ENCODE measurements at regions not wholly inside any gene's neighbourhood (a gene's known extent, or its start where the extent isn't known, plus 50 kb on each side); places are given as distances from the start of the nearest gene placed in this dataset.

DNA sequence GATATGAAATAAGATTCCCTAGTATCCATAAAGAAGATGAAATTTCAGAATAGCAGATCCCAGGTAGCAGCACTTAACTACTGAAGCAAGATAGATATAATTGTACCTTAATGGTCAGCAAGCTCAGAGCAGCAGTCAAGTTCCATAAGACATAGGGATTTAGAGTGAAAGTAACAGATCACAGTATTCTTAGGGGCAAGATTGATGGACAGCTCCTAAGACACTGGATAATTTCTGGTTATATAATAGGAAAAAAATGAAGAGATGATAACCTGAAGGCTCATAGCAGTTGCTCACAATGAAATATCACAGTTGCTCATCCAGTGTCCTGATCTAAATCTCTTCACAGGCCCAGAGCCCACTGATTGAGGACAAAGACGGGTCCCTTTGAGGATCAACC, 66.0 kb downstream of the SLC30A10 start:
- TF ChIP-seq GATA2 (IDR thresholded peaks at IDR 0.05; ENCODE audit: low read depth, low read length) (no peak), GATA3 (IDR thresholded peaks at IDR 0.05; ENCODE audit: low read depth, low read length) (no peak)

DNA sequence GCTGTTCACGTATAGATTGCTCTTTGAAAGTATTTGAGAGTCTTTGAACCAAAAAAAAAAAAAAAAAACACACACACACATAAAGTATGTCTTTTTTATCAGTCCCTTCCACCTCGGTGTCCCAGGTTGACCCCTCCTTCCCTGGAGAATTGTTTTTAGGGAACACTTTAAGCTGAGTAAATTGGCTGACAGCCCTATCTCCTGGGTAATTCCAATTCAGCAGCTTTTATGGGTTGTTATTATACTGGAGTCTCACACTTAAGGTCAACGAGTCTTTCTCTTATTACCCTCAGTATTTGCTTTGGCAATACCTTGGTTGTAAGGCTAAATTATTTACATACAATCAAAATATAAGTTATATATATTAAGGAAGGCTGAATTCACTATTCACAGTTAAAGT, 69.4 kb downstream of the SLC30A10 start:
- TF ChIP-seq GATA3 (IDR thresholded peaks at IDR 0.05; ENCODE audit: low read depth, low read length): no peak
- no peak for TF ChIP-seq GATA2 (IDR thresholded peaks at IDR 0.05; ENCODE audit: low read depth, low read length)

DNA sequence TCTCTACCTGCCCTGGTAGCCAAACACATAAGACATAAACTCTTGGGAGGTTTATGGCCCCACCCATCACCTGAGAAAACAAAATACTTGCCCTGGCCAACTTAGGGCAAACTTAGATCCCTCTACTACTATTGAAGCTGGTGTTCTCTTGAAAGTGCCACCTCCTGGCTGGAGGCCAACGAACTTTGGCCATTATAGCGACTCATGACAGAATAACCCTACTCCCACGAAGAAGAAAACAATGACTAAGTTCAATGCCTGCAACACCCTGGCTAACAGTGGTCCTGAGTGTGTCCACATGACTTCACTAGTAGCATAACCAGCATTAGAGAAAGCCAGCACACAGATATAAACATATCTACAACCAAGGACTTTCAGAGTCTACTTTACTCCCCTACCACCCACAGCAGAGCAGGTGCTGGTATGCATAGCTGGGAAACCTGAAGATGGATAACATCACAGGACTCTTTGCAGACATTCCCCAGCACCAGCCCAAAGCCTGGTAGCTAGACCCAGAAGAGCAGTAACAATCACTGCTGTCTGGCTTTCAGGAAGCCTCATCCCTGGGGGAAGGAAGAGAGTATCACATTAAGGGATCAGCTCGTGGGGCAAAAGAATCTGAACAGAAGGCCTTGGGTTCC, 81.0 kb downstream of the SLC30A10 start:
- TF ChIP-seq GATA2 (IDR thresholded peaks at IDR 0.05; ENCODE audit: low read depth, low read length): no peak
- TF ChIP-seq GATA3 (IDR thresholded peaks at IDR 0.05; ENCODE audit: low read depth, low read length): no peak

DNA sequence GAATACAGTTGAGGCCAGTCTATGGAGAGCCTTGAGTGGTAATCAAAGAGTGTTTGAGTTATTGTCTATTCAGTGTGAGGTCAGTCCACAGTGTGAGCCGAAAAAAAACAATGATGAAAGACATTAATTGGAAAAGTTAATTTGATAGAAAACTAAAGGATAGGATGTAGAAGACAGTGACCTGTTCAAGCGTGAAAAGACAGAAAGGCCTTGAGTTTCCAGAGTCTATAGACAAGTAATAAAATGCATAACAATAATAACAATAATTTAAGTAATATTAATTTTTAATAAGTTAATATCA, 90.4 kb downstream of the SLC30A10 start:
- TF ChIP-seq GATA2 (IDR thresholded peaks at IDR 0.05; ENCODE audit: low read depth, low read length) (no peak), GATA3 (IDR thresholded peaks at IDR 0.05; ENCODE audit: low read depth, low read length) (no peak)

DNA sequence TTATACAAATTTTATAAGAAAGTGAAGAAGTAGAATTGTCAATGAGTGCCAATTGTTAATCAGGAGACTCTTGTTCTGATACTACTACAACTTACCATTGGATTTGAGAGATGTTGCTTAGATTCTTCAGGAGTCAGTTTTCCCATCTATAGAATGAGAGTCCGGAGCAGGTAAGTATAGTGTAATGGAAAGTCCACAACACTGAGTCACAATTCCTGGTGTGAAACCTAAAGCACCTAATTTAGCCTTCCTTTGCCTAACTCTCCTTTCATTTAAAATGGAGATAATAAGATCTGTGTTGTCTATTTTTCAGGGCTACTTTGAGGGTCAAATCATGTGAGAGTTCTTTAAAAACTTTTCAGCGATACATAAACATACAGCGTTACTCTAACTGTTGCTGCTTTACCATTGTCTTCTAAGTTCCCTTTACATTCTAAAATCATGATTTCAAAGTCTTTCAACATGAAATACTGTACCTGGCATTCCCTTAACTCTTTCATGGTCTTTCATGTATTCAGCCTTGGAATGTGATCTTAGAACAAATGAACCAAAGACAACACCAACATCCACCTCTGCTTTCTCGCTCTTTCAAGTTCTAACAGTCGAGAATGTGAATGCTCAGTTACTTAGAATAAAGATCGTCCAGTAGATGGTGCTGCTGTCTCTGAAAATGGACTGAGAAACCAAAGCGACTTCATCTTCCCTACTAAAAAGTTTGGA, 90.9 kb downstream of the SLC30A10 start:
- no peak for TF ChIP-seq GATA3 (IDR thresholded peaks at IDR 0.05; ENCODE audit: low read depth, low read length)
- no peak for TF ChIP-seq GATA2 (IDR thresholded peaks at IDR 0.05; ENCODE audit: low read depth, low read length)

DNA sequence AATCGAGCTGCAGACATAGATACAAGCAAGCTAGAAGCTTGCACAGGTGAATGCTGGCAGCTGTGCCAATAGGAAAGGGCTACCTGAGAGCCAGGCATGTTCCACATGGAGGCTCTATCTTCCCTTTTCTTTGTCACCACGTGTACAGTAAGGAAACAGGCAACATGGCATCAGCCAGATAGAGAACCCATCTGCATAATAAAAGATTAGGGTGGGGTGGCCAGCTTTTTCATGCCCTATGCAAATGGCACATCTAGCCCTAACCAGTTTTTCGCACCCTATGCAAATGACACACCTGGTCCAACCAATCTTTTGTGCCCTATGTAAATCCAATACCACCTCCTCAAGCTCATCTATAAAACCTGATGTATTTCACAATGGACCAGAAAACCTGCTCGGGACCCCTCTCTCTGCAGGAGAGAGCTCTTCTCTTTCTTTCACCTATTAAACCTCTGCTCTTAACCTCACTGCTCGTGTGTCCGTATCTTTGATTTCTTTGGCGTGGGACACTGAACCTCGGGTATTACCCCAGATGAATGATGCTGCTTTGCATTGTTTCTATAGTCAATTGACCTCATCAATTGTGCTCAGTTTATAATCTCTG, 93.9 kb downstream of the SLC30A10 start:
- TF ChIP-seq GATA2 (IDR thresholded peaks at IDR 0.05; ENCODE audit: low read depth, low read length) (no peak), GATA3 (IDR thresholded peaks at IDR 0.05; ENCODE audit: low read depth, low read length) (no peak)

DNA sequence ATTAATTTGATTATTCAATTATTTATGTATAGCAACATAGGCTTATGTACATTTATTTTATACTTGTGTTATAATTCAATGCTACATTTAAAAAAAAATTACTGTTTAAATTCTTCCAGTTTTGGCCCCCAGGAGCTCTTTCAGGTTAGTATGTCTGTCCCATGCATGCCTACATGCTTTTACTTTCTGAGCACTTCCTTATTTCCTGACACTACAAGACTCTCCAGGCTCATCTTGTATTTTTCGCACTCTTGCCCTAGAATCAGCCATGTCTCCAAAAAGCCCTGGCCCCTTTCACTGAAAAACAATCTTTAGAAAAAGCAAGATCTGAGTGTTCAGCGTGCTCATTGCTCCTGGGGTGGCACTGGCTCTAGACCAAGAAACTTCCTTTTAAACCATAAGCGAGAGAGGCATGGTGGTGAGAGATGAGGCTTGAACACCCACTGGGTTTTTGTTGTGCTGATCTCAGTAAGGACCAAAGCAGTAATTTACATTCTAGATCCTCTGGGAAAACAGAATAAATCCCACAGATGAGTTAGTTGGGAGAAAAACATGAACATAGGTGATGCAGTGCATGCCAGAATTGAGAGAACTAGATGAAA, 95.0 kb downstream of the SLC30A10 start:
- TF ChIP-seq GATA3 (IDR thresholded peaks at IDR 0.05; ENCODE audit: low read depth, low read length) (no peak), GATA2 (IDR thresholded peaks at IDR 0.05; ENCODE audit: low read depth, low read length) (no peak)

DNA sequence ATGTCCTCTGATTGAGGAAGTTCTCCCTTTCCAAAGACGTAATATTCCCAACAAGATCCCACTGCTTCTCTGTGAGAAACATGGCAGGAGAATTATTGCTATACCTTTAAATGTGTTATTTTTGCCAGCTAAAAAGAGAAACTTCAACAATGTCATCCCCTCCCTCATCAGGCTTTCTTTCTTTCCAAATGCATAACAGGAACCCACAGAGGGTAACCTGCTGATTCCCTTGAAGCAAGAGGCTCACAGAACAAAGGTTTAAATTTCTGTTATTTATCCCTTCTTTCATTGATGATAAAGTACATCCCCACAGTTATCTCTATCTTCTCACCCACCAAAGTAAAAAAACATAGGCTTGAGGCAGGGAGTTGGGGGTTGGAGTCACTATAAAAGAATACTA, 102.1 kb downstream of the SLC30A10 start:
- TF ChIP-seq GATA2 (IDR thresholded peaks at IDR 0.05; ENCODE audit: low read depth, low read length) (no peak), GATA3 (IDR thresholded peaks at IDR 0.05; ENCODE audit: low read depth, low read length) (no peak)

DNA sequence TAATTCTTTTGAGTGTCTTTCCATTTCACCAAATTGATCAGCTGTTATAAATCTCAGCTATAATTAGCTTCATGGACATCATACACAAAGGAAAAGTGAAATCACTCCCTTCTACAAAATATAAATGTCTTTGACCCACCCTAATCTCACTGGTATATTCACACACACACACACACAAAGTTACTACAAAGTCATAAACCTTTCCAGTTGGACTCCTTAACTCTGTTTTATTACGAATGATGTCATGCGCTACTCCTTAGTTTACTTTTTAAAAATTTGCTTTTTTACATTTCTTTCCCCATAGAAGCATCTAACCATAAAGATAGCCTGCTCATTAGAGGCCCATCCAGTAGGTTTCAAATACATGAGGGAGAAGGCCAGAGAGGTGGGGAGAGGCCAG, 103.0 kb downstream of the SLC30A10 start:
- TF ChIP-seq GATA2 (IDR thresholded peaks at IDR 0.05; ENCODE audit: low read depth, low read length) (no peak), GATA3 (IDR thresholded peaks at IDR 0.05; ENCODE audit: low read depth, low read length) (no peak)

DNA sequence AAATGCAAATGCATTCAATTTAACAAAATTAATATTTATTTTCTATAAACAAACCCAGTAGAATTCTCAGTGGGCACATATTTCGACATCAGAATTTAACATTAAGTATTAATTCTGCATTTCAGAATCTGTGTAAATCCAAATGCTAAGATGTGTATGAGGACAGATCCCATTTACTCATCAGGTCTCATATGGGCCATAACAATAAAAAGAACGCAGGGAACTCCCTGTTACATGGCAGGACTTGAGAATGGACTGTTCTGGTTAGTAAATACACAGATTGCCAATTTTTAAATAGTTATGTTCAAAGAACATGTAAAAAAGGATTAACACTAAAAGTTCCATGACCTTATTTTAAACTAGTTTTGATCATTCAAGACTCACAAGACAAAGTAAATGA, 104.0 kb downstream of the SLC30A10 start:
- no peak for TF ChIP-seq GATA3 (IDR thresholded peaks at IDR 0.05; ENCODE audit: low read depth, low read length)
- no peak for TF ChIP-seq GATA2 (IDR thresholded peaks at IDR 0.05; ENCODE audit: low read depth, low read length)

DNA sequence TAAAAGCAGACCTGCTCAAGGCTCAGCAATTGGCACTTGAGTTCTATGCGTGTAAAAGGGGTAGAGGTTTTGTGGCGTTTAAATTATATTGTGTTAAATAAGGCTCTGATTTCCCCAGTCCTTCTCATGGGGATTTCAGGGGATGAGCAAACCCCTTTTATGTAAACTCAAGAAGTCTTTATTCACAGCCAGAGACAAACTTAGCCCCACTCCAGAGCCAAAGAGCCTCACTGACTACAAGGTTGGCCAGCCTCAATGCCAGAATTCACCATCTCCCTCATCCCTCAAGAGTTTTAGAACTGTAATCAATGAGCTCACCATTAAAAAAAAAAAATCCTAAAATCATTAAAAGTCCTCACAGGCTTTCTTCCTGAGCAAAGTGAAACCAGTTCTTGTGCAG, 107.8 kb downstream of the SLC30A10 start:
- TF ChIP-seq GATA3 (IDR thresholded peaks at IDR 0.05; ENCODE audit: low read depth, low read length) (no peak), GATA2 (IDR thresholded peaks at IDR 0.05; ENCODE audit: low read depth, low read length) (no peak)

DNA sequence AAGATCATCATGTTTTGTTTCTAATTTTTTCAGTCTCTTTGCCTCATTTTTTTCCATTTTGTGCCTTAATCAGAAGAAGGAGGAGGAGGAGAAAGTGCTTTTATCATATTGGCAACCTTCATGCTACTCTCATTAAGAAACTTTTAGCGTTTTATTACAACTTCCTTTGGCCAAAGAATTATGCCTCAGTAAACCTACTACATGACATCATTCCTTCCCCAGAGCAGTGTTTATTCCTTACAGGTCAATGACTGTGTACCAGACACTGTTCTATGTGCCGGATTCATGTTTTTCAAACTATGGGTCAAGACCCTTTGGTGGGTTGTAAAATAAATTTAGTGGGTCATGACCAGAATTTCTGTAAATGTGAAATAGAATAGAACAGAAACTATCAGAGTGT, 110.4 kb downstream of the SLC30A10 start:
- TF ChIP-seq GATA2 (IDR thresholded peaks at IDR 0.05; ENCODE audit: low read depth, low read length) (no peak), GATA3 (IDR thresholded peaks at IDR 0.05; ENCODE audit: low read depth, low read length) (no peak)

DNA sequence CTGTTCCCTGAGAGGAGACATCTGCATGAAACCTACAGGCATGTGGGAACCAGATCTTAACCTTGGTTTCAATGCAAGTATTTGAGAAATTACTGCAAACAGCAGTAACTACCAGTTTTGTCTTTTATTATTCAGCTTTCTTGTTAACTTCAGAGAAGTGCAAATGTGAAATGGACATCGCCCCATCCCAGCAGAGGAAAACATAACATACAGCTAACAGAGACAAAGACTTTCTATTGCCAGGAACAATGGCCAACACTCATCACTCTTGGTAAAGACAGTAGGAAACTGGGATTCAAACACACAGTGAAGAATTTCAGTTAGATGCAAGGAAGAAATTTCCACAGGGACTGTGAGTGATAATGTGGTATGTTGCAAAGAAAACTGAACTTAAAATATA, 115.1 kb downstream of the SLC30A10 start:
- no peak for TF ChIP-seq GATA2 (IDR thresholded peaks at IDR 0.05; ENCODE audit: low read depth, low read length)
- TF ChIP-seq GATA3 (IDR thresholded peaks at IDR 0.05; ENCODE audit: low read depth, low read length): no peak

DNA sequence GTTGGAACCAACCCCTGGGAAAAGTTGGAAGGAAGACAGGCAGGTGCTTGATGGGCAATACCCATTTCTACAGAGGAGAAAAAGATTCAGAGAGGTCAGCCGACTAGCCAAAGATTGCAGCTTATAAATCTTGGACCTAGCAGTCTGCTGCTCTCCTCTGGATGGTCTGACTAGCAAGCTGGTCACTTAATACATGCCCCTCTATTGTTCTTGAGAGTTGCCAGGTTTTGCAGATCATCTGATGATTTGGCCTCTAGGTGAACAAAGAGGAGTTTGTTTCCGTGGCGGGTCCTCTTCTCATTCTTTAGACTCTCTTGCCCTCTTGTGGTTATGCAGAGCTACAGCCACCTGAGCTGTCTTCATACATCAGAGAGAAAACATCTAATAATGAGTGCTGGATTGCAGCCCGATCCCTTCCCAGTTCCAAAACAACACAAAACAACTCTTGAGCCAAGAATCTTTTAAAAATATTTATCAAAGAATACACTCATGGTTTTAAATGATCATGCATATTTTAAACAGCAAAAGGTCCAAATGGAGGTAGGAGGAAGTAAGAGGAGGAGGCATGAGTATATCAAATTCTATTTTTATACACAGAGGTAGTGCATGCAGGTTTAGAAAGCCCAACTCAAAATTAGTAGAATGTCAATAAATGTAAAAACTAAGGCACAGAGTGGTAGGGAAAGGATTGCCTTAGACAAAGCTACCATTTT, 115.7 kb downstream of the SLC30A10 start:
- TF ChIP-seq GATA2 (IDR thresholded peaks at IDR 0.05; ENCODE audit: low read depth, low read length): peak; percentile 43; the same call in 1 of the 2 replicates
- no peak for TF ChIP-seq GATA3 (IDR thresholded peaks at IDR 0.05; ENCODE audit: low read depth, low read length)

Measured in SH-SY5Y (cell line).